NCI-H128 (cell line): ENCODE measurements at regions not wholly inside any gene's neighbourhood (a gene's known extent, or its start where the extent isn't known, plus 50 kb on each side); places are given as distances from the start of the nearest gene placed in this dataset.
"Not testable (repeated sequence)": the region's sequence is repeated elsewhere in the genome, so short reads cannot be mapped to it uniquely, and the experiment has no call there.

Experiments used
- DNase-seq: peaks from one replicate; lab custom pipeline; 2025; ENCODE audit not compliant: unreplicated experiment; lab: John Stamatoyannopoulos, UW

- DNase-seq, result no peak
Observed at GRCh38 chr1:192475970-192476369, 99.6 kb upstream of the RGS1 start.

DNA sequence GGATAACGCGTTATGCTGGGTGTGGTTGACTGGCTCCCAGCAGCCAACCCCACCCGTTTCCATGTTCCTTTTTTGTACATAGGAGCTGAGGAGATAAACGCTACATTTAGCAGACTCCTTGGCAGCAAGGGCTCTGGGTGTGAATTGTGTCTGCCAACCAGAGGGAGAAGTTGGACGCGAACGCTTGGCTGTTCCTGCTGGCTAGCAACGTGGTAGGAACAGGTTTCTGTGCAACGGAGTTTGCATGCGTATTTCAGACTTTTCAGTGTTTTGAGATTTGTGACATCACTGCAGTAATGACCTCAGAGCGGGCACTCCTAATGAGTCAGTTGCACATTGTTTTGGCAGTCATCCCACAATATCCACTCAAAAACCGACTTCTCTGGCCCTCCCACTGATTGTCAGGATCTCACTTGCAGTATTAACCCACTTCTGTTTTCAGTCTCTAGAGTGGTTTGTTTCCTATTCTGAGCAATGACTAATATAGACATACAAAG is 98.7 kb upstream of the RGS1 start:
- no peak for DNase-seq

- DNase-seq, result no peak
Observed at GRCh38 chr1:192477630-192478029, 97.9 kb upstream of the RGS1 start.

GRCh38 chr1:192485692-192486436 is 89.7 kb upstream of the RGS1 start:
- DNase-seq, result no peak

GRCh38 chr1:192488058-192488457 is 87.5 kb upstream of the RGS1 start:
- DNase-seq, result no peak

DNA sequence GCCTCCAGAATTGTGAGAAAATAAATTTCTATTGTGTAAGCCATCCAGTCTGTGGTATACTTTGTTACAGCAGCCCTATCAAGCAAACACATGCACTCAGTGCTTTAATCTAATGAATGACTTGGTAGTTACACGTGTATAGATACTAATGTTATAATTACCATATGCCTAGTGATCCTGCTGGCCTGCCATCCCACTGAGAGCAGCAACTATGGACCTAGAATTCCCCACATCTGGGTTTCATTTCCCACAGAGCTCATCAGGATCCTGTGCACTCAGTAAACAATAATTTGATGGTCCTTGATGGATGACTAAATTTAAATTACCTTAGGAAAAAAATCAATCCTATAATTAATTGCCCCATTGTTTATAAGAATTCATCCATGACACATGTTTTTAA is 86.5 kb upstream of the RGS1 start:
- DNase-seq, result no peak

DNA sequence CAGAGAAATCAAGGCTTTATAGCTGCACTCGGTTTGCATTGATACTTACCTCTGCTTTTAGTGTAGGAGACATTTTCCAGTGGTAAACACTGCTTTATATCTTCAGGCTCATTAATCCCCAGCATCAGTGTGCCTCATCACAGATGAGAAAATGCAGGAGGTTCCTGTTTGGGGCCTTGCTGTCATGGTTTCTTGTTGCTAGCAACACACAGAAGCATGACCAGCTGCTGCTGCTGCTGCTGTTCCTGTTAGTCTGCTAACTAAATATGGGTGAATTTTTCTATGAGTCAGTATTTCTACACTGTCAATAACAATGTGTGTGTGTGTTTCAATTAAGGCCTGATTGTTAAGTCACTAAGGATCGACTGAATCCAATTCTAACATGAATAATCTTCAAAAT is 85.8 kb upstream of the RGS1 start:
- DNase-seq, result no peak

DNA sequence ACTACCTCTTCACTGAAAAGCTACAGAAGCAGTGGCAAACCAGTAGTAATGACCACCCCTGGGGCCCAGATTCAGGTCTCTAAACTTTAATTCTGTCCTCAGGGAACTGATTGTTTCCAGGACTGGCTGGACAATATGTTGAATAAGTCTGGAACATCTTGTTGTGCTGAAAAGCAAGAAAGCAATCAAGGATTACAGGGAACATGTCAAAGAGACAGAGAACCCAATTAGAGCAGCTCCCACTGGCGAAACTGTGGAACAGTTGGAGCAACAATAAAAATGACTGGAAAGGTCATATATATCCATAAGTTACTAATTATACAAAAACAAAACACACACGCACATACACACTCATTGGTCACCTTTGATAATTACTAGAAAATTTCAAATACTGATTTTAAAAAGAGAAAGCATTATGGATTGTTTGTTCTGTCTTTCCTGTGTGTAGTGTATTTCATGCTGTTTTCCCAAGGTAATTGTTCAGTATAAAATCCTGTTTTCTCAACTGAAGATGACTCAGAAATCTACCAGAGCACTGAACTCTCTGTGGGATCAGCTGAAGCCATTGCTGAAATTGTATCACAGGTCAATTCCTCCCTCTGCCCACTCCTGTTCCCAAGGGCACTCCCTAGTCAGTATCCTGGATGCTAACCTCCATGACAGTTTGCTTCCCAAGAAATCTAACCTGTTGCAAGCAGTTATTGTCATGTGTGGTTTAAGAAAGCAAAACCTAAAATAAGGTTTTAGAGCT is 83.6 kb upstream of the RGS1 start:
- DNase-seq, result no peak

- no peak for DNase-seq
Observed at GRCh38 chr1:192493584-192493983, 82.0 kb upstream of the RGS1 start.

- DNase-seq, result no peak
Observed at GRCh38 chr1:192496369-192497056, 79.1 kb upstream of the RGS1 start.

GRCh38 chr1:192497214-192497794 is 78.3 kb upstream of the RGS1 start:
- no peak for DNase-seq

- DNase-seq, result not testable (repeated sequence)
Observed at GRCh38 chr1:192498092-192498491, 77.5 kb upstream of the RGS1 start.

DNA sequence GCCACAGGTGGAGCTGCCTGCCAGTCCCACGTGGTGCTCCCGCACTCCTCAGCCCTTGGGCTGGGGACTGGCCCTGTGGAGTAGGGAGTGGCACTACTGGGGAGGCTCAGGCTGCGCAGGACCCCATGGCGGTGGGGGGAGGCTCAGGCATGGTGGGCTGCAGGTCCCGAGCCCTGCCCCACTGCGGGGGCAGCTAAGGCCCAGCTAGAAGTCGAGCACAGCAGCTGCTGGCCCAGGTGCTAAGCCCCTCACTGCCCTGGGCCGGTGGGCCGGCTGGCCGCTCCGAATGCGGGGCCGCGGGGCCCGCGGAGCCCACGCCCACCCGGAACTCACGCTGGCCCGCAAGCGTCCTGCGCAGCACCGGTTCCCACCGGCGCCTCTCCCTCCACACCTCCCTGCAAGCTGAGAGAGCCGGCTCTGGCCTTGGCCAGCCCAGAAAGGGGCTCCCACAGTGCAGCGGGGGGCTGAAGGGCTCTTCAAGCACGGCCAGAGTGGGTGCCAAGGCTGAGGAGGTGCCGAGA is 76.5 kb upstream of the RGS1 start:
- not testable (repeated sequence) for DNase-seq

DNA sequence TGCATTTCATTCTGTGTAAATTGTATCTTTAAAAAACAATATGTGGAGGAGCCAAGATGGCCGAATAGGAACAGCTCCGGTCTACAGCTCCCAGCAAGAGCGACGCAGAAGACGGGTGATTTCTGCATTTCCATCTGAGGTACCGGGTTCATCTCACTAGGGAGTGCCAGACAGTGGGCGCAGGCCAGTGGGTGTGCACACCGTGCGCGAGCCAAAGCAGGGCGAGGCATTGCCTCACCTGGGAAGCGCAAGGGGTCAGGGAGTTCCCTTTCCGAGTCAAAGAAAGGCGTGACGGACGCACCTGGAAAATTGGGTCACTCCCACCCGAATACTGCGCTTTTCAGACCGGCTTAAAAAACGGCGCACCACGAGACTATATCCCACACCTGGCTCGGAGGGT is 75.0 kb upstream of the RGS1 start:
- DNase-seq, result not testable (repeated sequence)

- DNase-seq, result no peak
Observed at GRCh38 chr1:192506741-192507155, 68.8 kb upstream of the RGS1 start.

- no peak for DNase-seq
Observed at GRCh38 chr1:192512426-192513162, 63.0 kb upstream of the RGS1 start.

- DNase-seq, result no peak
Observed at GRCh38 chr1:192513196-192513595, 62.4 kb upstream of the RGS1 start.

DNA sequence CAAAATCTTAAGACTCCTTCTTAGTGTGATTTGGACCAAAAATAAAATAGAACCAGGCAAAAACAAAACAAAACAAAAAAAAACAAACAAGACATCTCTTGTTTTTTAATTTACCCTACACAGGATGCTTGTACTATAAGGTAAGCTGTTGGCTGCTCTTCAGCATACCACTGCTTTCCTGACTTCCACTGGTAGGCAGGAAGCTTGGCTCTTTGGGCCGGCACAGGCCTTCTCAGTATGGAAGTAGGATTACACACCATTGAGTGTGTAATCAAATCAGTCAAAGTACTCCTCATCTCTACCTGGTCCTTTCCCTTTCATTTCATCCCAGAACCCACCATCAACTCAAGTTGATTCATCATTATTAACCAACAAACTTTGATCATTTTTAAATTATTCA is 61.9 kb upstream of the RGS1 start:
- no peak for DNase-seq

DNA sequence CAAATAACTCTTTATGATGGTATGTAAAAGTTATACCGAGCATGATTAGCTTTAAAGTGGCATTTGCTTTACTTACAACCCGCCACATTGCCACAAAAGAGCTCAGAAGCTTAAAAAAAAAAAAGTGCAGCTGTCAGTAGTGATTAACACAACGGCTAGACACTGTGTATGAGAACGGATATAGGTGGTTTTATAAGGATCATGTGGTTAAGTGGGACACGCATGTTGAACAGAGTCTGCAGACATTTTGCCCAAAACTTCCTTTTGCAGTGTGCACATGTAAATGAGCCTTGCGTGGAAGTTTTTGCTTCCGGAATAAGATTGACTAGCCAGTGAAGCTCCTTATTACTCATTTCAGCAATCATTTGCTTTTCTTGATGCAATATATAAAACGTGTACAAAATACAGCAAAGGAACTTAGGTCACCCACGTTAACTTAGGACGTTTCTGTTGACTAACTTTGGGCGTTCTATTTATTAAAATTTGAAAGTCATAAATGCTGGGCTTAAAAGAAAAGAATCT is 58.7 kb upstream of the RGS1 start:
- no peak for DNase-seq

GRCh38 chr1:192517716-192518355 is 57.7 kb upstream of the RGS1 start:
- DNase-seq, result not testable (repeated sequence)
